Cardiac muscle cell (in vitro differentiated cells and primary cell): ENCODE measurements at regions not wholly inside any gene's neighbourhood (a gene's known extent, or its start where the extent isn't known, plus 50 kb on each side); places are given as distances from the start of the nearest gene placed in this dataset.

Source experiments
- DNase-seq, 2 donors: peaks; one replicate each; pipeline versions ENCODE4 v3.0.0 to v3.0.0-alpha.2; 2010 to 2017; ENCODE audit warnings: low read depth in 1 of 2, low spot score in 1 of 2
- H3K27ac ChIP-seq: fragments of 200-600 bp; sonication (generic); 2 replicates; pipeline ENCODE4 v1.5.1; 2016
- H3K27me3 ChIP-seq: fragments of 200-600 bp; sonication (generic); 2 replicates; pipeline ENCODE4 v1.6.0; 2016; ENCODE audit warnings: control low read depth
- H3K36me3 ChIP-seq: fragments of 200-600 bp; sonication (generic); 2 replicates; pipeline ENCODE4 v1.5.1; 2016; ENCODE audit warnings: control low read depth
- H3K4me1 ChIP-seq: fragments of 200-600 bp; sonication (generic); 2 replicates; pipeline ENCODE4 v1.8.1; 2017; ENCODE audit warnings: low read depth, mild to moderate bottlenecking, mixed run types
- H3K4me3 ChIP-seq: fragments of 200-600 bp; sonication (generic); 2 replicates; pipeline ENCODE4 v1.5.1; 2016; ENCODE audit warnings: mild to moderate bottlenecking
- H3K9me3 ChIP-seq: fragments of 200-600 bp; sonication (generic); 2 replicates; pipeline ENCODE4 v1.5.1; 2017; ENCODE audit warnings: low read depth, mild to moderate bottlenecking, control low read depth
- CTCF ChIP-seq: IDR thresholded peaks from 2 replicates; pipeline ENCODE4 v1.5.1; 2012; ENCODE audit warnings: low read depth, mild to moderate bottlenecking, low read length

GRCh38 chr6:164291224-164291623 is 876.7 kb downstream of the QKI start:
- TF ChIP-seq CTCF: no peak
- no peak for DNase-seq
- Histone ChIP-seq H3K36me3 (no peaks in the 10 kb centered on the region), H3K4me3 (no peak overlapping the region), H3K9me3 (no peaks in the 10 kb centered on the region), H3K27ac (no peak overlapping the region), H3K27me3 (no peaks in the 10 kb centered on the region), H3K4me1 (no peaks in the 10 kb centered on the region)

- DNase-seq: no peak
- no peak for TF ChIP-seq CTCF
- no peaks in the 10 kb centered on the region for H3K27me3 ChIP-seq
- no peaks in the 10 kb centered on the region for H3K4me1 ChIP-seq
- no peak overlapping the region for H3K27ac ChIP-seq
- no peak overlapping the region for H3K4me3 ChIP-seq
- H3K9me3 ChIP-seq: no peaks in the 10 kb centered on the region
- H3K36me3 ChIP-seq: no peaks in the 10 kb centered on the region
Measured at GRCh38 chr6:164290101-164290500, 875.6 kb downstream of the QKI start.

- Histone ChIP-seq H3K27ac (no peak overlapping the region), H3K27me3 (no peaks in the 10 kb centered on the region), H3K36me3 (no peaks in the 10 kb centered on the region), H3K4me1 (no peaks in the 10 kb centered on the region), H3K9me3 (no peaks in the 10 kb centered on the region), H3K4me3 (no peak overlapping the region)
- TF ChIP-seq CTCF: no peak
- DNase-seq: peak in 1 of 2 donors; percentile 58
Measured at GRCh38 chr6:164286011-164286410, 871.5 kb downstream of the QKI start.

- H3K9me3 ChIP-seq: no peaks in the 10 kb centered on the region
- no peaks in the 10 kb centered on the region for H3K36me3 ChIP-seq
Measured at GRCh38 chr6:164283574-164283973, 869.1 kb downstream of the QKI start.

GRCh38 chr6:164276211-164276610 is 861.7 kb downstream of the QKI start:
- Histone ChIP-seq H3K9me3 (no peaks in the 10 kb centered on the region), H3K4me1 (peaks cover 11% of the 10 kb centered on the region), H3K36me3 (no peaks in the 10 kb centered on the region), H3K27ac (no peak overlapping the region), H3K27me3 (no peaks in the 10 kb centered on the region), H3K4me3 (no peak overlapping the region)
- no peak for TF ChIP-seq CTCF
- DNase-seq: no peak

More at GRCh38 chr6:164283574-164283973, 869.1 kb downstream of the QKI start:
- H3K4me1 ChIP-seq: no peaks in the 10 kb centered on the region
- TF ChIP-seq CTCF: no peak
- H3K4me3 ChIP-seq: no peak overlapping the region
- no peak overlapping the region for H3K27ac ChIP-seq
- no peak for DNase-seq
- no peaks in the 10 kb centered on the region for H3K27me3 ChIP-seq

- Histone ChIP-seq H3K4me3 (no peak overlapping the region), H3K27me3 (no peaks in the 10 kb centered on the region), H3K27ac (no peak overlapping the region), H3K9me3 (no peaks in the 10 kb centered on the region), H3K4me1 (peaks cover 11% of the 10 kb centered on the region), H3K36me3 (no peaks in the 10 kb centered on the region)
- no peak for TF ChIP-seq CTCF
- DNase-seq: no peak
Measured at GRCh38 chr6:164275773-164276172, 861.3 kb downstream of the QKI start.
